ENCODE measurements at regions not wholly inside any gene's neighbourhood (a gene's known extent, or its start where the extent isn't known, plus 50 kb on each side); places are given as distances from the start of the nearest gene placed in this dataset.
"Not testable (repeated sequence)": the region's sequence is repeated elsewhere in the genome, so short reads cannot be mapped to it uniquely, and the experiment has no call there.

GRCh38 chr3:128551867-128552266 lies 58.9 kb upstream of the GATA2 start:
- H3K27me3 ChIP-seq, result no peaks in the 10 kb centered on the region
- DNase-seq, result no peak
- no peaks in the 10 kb centered on the region for H3K36me3 ChIP-seq
- H3K9me3 ChIP-seq, result no peaks in the 10 kb centered on the region
- H3K4me3 ChIP-seq, result no peak overlapping the region

- no peaks in the 10 kb centered on the region for H3K9me3 ChIP-seq
- no peaks in the 10 kb centered on the region for H3K36me3 ChIP-seq
- DNase-seq, result no peak
- H3K4me3 ChIP-seq, result no peak overlapping the region
- H3K27me3 ChIP-seq, result no peaks in the 10 kb centered on the region
These were observed 58.5 kb upstream of the GATA2 start for GRCh38 chr3:128551451-128551850.

GRCh38 chr3:128550471-128551126 lies 57.6 kb upstream of the GATA2 start:
- Histone ChIP-seq H3K4me3 (no peak overlapping the region), H3K27me3 (no peaks in the 10 kb centered on the region), H3K9me3 (no peaks in the 10 kb centered on the region), H3K36me3 (no peaks in the 10 kb centered on the region)
- DNase-seq, result no peak

GRCh38 chr3:128550113-128550440 lies 57.1 kb upstream of the GATA2 start:
- Histone ChIP-seq H3K9me3 (peaks cover 2% of the 10 kb centered on the region; the same call in 1 of the 2 replicates), H3K36me3 (no peaks in the 10 kb centered on the region), H3K4me3 (no peak overlapping the region), H3K27me3 (no peaks in the 10 kb centered on the region)
- DNase-seq, result no peak

GRCh38 chr3:128549283-128550112 lies 56.5 kb upstream of the GATA2 start:
- Histone ChIP-seq H3K36me3 (no peaks in the 10 kb centered on the region), H3K27me3 (no peaks in the 10 kb centered on the region), H3K4me3 (no peak overlapping the region), H3K9me3 (peaks cover 3% of the 10 kb centered on the region; the same call in 1 of the 2 replicates)
- peak; percentile 66 for DNase-seq

GRCh38 chr3:128548426-128549282 lies 55.7 kb upstream of the GATA2 start:
- H3K27me3 ChIP-seq, result no peaks in the 10 kb centered on the region
- no peak overlapping the region for H3K4me3 ChIP-seq
- no peaks in the 10 kb centered on the region for H3K36me3 ChIP-seq
- DNase-seq, result peak; percentile 26
- peaks cover 6% of the 10 kb centered on the region for H3K9me3 ChIP-seq

GRCh38 chr3:128548021-128548420 lies 55.0 kb upstream of the GATA2 start:
- DNase-seq, result no peak
- Histone ChIP-seq H3K4me3 (no peak overlapping the region), H3K9me3 (peaks cover 12% of the 10 kb centered on the region), H3K36me3 (no peaks in the 10 kb centered on the region), H3K27me3 (no peaks in the 10 kb centered on the region)

- peak; percentile 49 for DNase-seq
- Histone ChIP-seq H3K4me3 (no peak overlapping the region), H3K36me3 (no peaks in the 10 kb centered on the region), H3K9me3 (peaks cover 13% of the 10 kb centered on the region), H3K27me3 (no peaks in the 10 kb centered on the region)
These were observed 54.5 kb upstream of the GATA2 start for GRCh38 chr3:128547368-128547987.

- no peaks in the 10 kb centered on the region for H3K36me3 ChIP-seq
- H3K4me3 ChIP-seq, result no peak overlapping the region
- no peak for DNase-seq
- H3K27me3 ChIP-seq, result no peaks in the 10 kb centered on the region
- H3K9me3 ChIP-seq, result peaks cover 14% of the 10 kb centered on the region
These were observed 53.6 kb upstream of the GATA2 start for GRCh38 chr3:128546646-128547045.

- DNase-seq, result no peak
- peaks cover 14% of the 10 kb centered on the region for H3K9me3 ChIP-seq
These were observed 52.2 kb upstream of the GATA2 start for GRCh38 chr3:128545120-128545752.

GRCh38 chr3:128544190-128544589 lies 51.2 kb upstream of the GATA2 start:
- Histone ChIP-seq H3K9me3 (peaks cover 14% of the 10 kb centered on the region), H3K27me3 (peaks cover 12% of the 10 kb centered on the region)
- no peak for DNase-seq

More at GRCh38 chr3:128545120-128545752, 52.2 kb upstream of the GATA2 start:
- Histone ChIP-seq H3K27me3 (peaks cover 3% of the 10 kb centered on the region), H3K4me3 (no peak overlapping the region), H3K36me3 (no peaks in the 10 kb centered on the region)

GRCh38 chr3:128543570-128544174 lies 50.7 kb upstream of the GATA2 start:
- not testable (repeated sequence) for DNase-seq, H3K4me3 ChIP-seq, H3K36me3 ChIP-seq
- Histone ChIP-seq H3K27me3 (peaks cover 14% of the 10 kb centered on the region), H3K9me3 (peaks cover 14% of the 10 kb centered on the region)

More at GRCh38 chr3:128544190-128544589, 51.2 kb upstream of the GATA2 start:
- Histone ChIP-seq H3K4me3 (no peak overlapping the region), H3K36me3 (no peaks in the 10 kb centered on the region)

All from MG63 (cell line).